ENCODE measurements at regions not wholly inside any gene's neighbourhood (a gene's known extent, or its start where the extent isn't known, plus 50 kb on each side); places are given as distances from the start of the nearest gene placed in this dataset.

DNA sequence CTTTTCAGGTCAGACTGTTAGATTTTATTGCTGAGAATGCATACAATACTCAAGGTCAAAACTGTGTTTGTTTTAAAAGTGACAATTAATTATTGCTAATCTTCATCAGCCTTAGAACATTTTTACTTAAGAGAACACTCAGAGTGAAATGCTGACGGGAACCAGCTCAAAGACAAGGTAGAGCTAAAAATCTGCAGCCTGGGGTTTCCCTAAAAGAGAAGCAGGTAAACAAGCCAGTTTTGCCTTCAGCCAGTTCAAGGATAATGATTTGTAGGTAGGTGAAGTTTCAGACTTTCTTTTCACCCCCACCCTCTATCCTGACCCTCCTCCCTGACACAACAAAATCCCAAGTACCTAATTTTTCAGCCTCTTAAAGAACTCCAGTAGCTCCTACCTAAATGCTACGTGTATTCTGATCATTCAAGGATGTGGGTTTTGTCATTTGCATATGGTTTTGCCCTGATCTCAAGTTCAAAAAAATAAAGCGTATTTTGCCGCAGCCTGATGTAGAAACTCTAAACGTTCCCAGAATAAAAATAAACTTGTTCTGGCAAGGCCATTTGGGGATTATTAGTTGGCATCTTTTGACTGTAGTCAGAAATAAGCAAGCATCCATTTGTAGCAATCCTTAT, 407.2 kb downstream of the EFNA5 start:
- TF ChIP-seq, protein P1, sequence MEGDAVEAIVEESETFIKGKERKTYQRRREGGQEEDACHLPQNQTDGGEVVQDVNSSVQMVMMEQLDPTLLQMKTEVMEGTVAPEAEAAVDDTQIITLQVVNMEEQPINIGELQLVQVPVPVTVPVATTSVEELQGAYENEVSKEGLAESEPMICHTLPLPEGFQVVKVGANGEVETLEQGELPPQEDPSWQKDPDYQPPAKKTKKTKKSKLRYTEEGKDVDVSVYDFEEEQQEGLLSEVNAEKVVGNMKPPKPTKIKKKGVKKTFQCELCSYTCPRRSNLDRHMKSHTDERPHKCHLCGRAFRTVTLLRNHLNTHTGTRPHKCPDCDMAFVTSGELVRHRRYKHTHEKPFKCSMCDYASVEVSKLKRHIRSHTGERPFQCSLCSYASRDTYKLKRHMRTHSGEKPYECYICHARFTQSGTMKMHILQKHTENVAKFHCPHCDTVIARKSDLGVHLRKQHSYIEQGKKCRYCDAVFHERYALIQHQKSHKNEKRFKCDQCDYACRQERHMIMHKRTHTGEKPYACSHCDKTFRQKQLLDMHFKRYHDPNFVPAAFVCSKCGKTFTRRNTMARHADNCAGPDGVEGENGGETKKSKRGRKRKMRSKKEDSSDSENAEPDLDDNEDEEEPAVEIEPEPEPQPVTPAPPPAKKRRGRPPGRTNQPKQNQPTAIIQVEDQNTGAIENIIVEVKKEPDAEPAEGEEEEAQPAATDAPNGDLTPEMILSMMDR (IDR thresholded peaks at IDR 0.05; ENCODE audit: poor library complexity) = no peak
- no peak for TF ChIP-seq EZH2phosphoT487 (IDR thresholded peaks at IDR 0.05; ENCODE audit: low read depth, severe bottlenecking, unreplicated experiment)
- TF ChIP-seq EZH2 (IDR thresholded peaks at IDR 0.05; ENCODE audit: borderline replicate concordance) = no peak
